Medulla oblongata (tissue), 1 donor: ENCODE measurements at regions not wholly inside any gene's neighbourhood (a gene's known extent, or its start where the extent isn't known, plus 50 kb on each side); places are given as distances from the start of the nearest gene placed in this dataset.
"Not testable (repeated sequence)": the region's sequence is repeated elsewhere in the genome, so short reads cannot be mapped to it uniquely, and the experiment has no call there.

Source experiments
- DNase-seq: peaks from one replicate; pipeline ENCODE4 v3.0.0-alpha.2; 2015; ENCODE audit errors: extremely low spot score

GRCh38 chr4:75189711-75190335, 256.9 kb downstream of the PARM1 start:
- peak; percentile 7 for DNase-seq

GRCh38 chr4:75180790-75181776, 248.2 kb downstream of the PARM1 start:
- DNase-seq: no peak

GRCh38 chr4:75180217-75180616, 247.3 kb downstream of the PARM1 start:
- no peak for DNase-seq

GRCh38 chr4:75179510-75179909, 246.6 kb downstream of the PARM1 start:
- DNase-seq: no peak

GRCh38 chr4:75172551-75172950, 239.6 kb downstream of the PARM1 start:
- DNase-seq: no peak

- DNase-seq: no peak
These were observed 236.5 kb downstream of the PARM1 start for GRCh38 chr4:75169427-75169826.

GRCh38 chr4:75169020-75169419, 236.1 kb downstream of the PARM1 start:
- no peak for DNase-seq

GRCh38 chr4:75168548-75168947, 235.6 kb downstream of the PARM1 start:
- DNase-seq: no peak

GRCh38 chr4:75165100-75165499, 232.2 kb downstream of the PARM1 start:
- DNase-seq: not testable (repeated sequence)

GRCh38 chr4:75158451-75158850, 225.5 kb downstream of the PARM1 start:
- DNase-seq: no peak

GRCh38 chr4:75154994-75155393, 222.1 kb downstream of the PARM1 start:
- no peak for DNase-seq

- DNase-seq: no peak
These were observed 213.3 kb downstream of the PARM1 start for GRCh38 chr4:75146223-75146622.

GRCh38 chr4:75144475-75144874, 211.6 kb downstream of the PARM1 start:
- DNase-seq: no peak

GRCh38 chr4:75142850-75143249, 209.9 kb downstream of the PARM1 start:
- DNase-seq: no peak

- no peak for DNase-seq
These were observed 209.5 kb downstream of the PARM1 start for GRCh38 chr4:75142382-75142781.

GRCh38 chr4:75141162-75141561, 208.2 kb downstream of the PARM1 start:
- no peak for DNase-seq

GRCh38 chr4:75137302-75137701, 204.4 kb downstream of the PARM1 start:
- no peak for DNase-seq

- DNase-seq: no peak
These were observed 202.3 kb downstream of the PARM1 start for GRCh38 chr4:75135068-75135825.

GRCh38 chr4:75126870-75127269, 194.0 kb downstream of the PARM1 start:
- not testable (repeated sequence) for DNase-seq

GRCh38 chr4:75126058-75126457, 193.1 kb downstream of the PARM1 start:
- no peak for DNase-seq

- DNase-seq: no peak
These were observed 189.6 kb downstream of the PARM1 start for GRCh38 chr4:75122424-75123014.

- DNase-seq: no peak
These were observed 185.8 kb downstream of the PARM1 start for GRCh38 chr4:75118739-75119138.
